ENCODE measurements at regions not wholly inside any gene's neighbourhood (a gene's known extent, or its start where the extent isn't known, plus 50 kb on each side); places are given as distances from the start of the nearest gene placed in this dataset.

- peak; percentile 21 for DNase-seq
These were observed 88.4 kb downstream of the FRMPD3 start for GRCh38 chrX:107537815-107538214.

GRCh38 chrX:107541244-107541643 lies 87.1 kb upstream of the PRPS1 start:
- DNase-seq, result no peak
- no peaks in the 10 kb centered on the region for H3K36me3 Mint-ChIP-seq (ENCODE audit: low read depth)
- no peak overlapping the region for H3K27ac Mint-ChIP-seq
- no peak overlapping the region for H3K4me3 Mint-ChIP-seq
- H3K27me3 Mint-ChIP-seq (ENCODE audit: low read depth, poor library complexity), result peaks cover 5% of the 10 kb centered on the region
- TF ChIP-seq, protein P1, sequence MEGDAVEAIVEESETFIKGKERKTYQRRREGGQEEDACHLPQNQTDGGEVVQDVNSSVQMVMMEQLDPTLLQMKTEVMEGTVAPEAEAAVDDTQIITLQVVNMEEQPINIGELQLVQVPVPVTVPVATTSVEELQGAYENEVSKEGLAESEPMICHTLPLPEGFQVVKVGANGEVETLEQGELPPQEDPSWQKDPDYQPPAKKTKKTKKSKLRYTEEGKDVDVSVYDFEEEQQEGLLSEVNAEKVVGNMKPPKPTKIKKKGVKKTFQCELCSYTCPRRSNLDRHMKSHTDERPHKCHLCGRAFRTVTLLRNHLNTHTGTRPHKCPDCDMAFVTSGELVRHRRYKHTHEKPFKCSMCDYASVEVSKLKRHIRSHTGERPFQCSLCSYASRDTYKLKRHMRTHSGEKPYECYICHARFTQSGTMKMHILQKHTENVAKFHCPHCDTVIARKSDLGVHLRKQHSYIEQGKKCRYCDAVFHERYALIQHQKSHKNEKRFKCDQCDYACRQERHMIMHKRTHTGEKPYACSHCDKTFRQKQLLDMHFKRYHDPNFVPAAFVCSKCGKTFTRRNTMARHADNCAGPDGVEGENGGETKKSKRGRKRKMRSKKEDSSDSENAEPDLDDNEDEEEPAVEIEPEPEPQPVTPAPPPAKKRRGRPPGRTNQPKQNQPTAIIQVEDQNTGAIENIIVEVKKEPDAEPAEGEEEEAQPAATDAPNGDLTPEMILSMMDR (IDR thresholded peaks at IDR 0.05), result no peak
- no peaks in the 10 kb centered on the region for H3K4me1 Mint-ChIP-seq
- peaks cover 17% of the 10 kb centered on the region for H3K9me3 Mint-ChIP-seq

More at GRCh38 chrX:107537815-107538214, 88.4 kb downstream of the FRMPD3 start:
- Mint-ChIP-seq H3K27ac (no peak overlapping the region), H3K9me3 (peaks cover 17% of the 10 kb centered on the region), H3K27me3 (ENCODE audit: low read depth, poor library complexity) (peaks cover 5% of the 10 kb centered on the region), H3K4me1 (no peaks in the 10 kb centered on the region), H3K36me3 (ENCODE audit: low read depth) (no peaks in the 10 kb centered on the region), H3K4me3 (no peak overlapping the region)
- TF ChIP-seq, protein P1 (IDR thresholded peaks at IDR 0.05), result peak; percentile 31

DNA sequence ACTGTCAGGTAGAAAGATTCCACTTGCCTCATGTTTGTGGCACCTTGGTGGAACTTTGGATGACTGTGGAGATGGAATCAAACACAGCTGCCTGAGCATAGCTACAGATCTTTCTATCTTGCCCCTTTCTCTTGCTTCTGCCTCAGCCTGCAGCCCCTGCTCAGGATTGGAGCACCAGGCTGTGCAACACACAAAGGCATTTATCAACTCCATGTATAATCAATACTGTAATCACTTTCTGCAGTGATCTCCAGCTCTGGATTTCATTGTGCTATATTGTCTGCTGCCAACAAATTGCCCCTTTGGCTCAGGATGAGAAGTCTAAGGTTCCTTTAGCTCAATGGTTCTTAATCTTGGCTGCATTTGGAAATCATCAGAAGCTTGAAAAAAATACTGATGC lies 86.3 kb upstream of the PRPS1 start:
- DNase-seq, result no peak
- Mint-ChIP-seq H3K4me1 (no peaks in the 10 kb centered on the region), H3K36me3 (ENCODE audit: low read depth) (no peaks in the 10 kb centered on the region), H3K9me3 (peaks cover 18% of the 10 kb centered on the region), H3K27ac (no peak overlapping the region), H3K4me3 (no peak overlapping the region), H3K27me3 (ENCODE audit: low read depth, poor library complexity) (peaks cover 5% of the 10 kb centered on the region)
- TF ChIP-seq, protein P1 (IDR thresholded peaks at IDR 0.05), result no peak

GRCh38 chrX:107542500-107542899 lies 85.8 kb upstream of the PRPS1 start:
- H3K4me3 Mint-ChIP-seq, result no peak overlapping the region
- DNase-seq, result no peak
- TF ChIP-seq, protein P1 (IDR thresholded peaks at IDR 0.05), result no peak
- H3K27ac Mint-ChIP-seq, result no peak overlapping the region
- H3K27me3 Mint-ChIP-seq (ENCODE audit: low read depth, poor library complexity), result peaks cover 5% of the 10 kb centered on the region
- H3K9me3 Mint-ChIP-seq, result peaks cover 20% of the 10 kb centered on the region
- H3K4me1 Mint-ChIP-seq, result no peaks in the 10 kb centered on the region
- H3K36me3 Mint-ChIP-seq (ENCODE audit: low read depth), result no peaks in the 10 kb centered on the region

DNA sequence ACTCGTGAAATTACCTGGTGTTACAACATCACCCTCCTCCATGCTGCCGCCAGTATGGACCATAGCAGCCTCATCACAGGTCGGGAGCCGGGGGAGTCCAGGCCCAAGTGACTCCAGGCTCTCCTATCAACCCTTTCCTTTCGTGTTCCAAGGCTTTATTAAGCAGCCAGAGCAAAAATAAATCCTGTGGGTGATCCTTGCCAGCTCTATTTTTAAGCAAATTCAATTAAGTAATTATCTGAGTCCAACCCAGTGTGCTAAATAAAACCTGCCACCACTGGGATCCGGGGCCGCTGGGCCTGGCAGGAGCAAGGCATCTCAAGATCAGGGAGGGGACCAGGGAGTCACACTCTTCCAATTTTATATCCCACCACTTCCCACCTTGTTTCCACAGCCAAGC lies 80.7 kb upstream of the PRPS1 start:
- Mint-ChIP-seq H3K9me3 (peaks cover 34% of the 10 kb centered on the region), H3K27me3 (ENCODE audit: low read depth, poor library complexity) (peaks cover 8% of the 10 kb centered on the region), H3K36me3 (ENCODE audit: low read depth) (no peaks in the 10 kb centered on the region), H3K27ac (no peak overlapping the region), H3K4me1 (peaks cover under 1% of the 10 kb centered on the region), H3K4me3 (no peak overlapping the region)
- TF ChIP-seq, protein P1 (IDR thresholded peaks at IDR 0.05), result no peak
- DNase-seq, result no peak

DNA sequence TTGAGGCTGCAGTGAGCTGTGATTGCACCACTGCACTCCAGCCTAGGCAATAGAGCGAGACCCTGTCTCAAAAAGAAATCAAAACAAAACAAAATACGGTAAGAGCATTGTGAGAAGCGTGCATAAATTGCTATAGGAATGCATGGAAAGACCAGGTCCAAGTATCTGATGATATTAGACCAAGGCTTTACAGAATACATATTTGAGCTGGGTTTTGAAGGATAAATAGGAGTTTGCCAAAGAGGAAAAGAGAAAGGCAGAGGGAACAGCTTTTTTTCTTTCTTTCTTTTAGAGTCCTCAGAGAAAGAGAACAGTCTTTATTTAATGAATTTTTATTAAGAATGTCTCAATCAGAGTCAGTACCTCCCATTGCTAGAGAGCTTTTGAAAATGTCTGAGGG lies 79.5 kb upstream of the PRPS1 start:
- Mint-ChIP-seq H3K4me3 (no peak overlapping the region), H3K36me3 (ENCODE audit: low read depth) (no peaks in the 10 kb centered on the region), H3K9me3 (peaks cover 26% of the 10 kb centered on the region), H3K27me3 (ENCODE audit: low read depth, poor library complexity) (peaks cover 8% of the 10 kb centered on the region), H3K4me1 (peaks cover 5% of the 10 kb centered on the region), H3K27ac (no peak overlapping the region)
- TF ChIP-seq, protein P1 (IDR thresholded peaks at IDR 0.05), result no peak
- DNase-seq, result no peak
